ENCODE measurements at regions not wholly inside any gene's neighbourhood (a gene's known extent, or its start where the extent isn't known, plus 50 kb on each side); places are given as distances from the start of the nearest gene placed in this dataset.

DNA sequence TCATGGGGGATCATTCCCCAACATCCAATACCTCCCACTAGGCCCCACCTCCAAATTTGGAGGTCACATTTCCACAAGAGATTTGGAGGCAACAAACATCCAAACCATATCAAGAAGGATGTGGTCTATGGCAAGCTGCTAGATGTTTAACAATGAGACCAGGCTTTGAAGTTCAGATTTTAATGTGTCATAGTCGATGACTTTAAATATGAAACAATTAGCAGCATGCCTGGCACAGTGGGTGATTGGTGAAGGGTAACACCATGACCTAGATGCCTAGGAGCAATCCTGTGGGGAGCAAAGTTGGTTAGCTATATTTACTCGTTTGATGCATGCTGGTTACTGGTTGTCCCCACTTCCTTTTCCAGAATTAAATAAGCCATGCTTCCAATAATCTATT is 356.4 kb upstream of the VWC2 start:
- TF ChIP-seq, protein P1, sequence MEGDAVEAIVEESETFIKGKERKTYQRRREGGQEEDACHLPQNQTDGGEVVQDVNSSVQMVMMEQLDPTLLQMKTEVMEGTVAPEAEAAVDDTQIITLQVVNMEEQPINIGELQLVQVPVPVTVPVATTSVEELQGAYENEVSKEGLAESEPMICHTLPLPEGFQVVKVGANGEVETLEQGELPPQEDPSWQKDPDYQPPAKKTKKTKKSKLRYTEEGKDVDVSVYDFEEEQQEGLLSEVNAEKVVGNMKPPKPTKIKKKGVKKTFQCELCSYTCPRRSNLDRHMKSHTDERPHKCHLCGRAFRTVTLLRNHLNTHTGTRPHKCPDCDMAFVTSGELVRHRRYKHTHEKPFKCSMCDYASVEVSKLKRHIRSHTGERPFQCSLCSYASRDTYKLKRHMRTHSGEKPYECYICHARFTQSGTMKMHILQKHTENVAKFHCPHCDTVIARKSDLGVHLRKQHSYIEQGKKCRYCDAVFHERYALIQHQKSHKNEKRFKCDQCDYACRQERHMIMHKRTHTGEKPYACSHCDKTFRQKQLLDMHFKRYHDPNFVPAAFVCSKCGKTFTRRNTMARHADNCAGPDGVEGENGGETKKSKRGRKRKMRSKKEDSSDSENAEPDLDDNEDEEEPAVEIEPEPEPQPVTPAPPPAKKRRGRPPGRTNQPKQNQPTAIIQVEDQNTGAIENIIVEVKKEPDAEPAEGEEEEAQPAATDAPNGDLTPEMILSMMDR (IDR thresholded peaks at IDR 0.05) = no peak
- TF ChIP-seq, protein P2, sequence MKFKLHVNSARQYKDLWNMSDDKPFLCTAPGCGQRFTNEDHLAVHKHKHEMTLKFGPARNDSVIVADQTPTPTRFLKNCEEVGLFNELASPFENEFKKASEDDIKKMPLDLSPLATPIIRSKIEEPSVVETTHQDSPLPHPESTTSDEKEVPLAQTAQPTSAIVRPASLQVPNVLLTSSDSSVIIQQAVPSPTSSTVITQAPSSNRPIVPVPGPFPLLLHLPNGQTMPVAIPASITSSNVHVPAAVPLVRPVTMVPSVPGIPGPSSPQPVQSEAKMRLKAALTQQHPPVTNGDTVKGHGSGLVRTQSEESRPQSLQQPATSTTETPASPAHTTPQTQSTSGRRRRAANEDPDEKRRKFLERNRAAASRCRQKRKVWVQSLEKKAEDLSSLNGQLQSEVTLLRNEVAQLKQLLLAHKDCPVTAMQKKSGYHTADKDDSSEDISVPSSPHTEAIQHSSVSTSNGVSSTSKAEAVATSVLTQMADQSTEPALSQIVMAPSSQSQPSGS (CRISPR knock-in tag; IDR thresholded peaks at IDR 0.05; ENCODE audit: borderline replicate concordance, low read depth) = no peak
- TF ChIP-seq GABPB1 (CRISPR knock-in tag; IDR thresholded peaks at IDR 0.05) (no peak), TP53 (CRISPR knock-in tag; IDR thresholded peaks at IDR 0.05) (no peak), SOX15 (CRISPR knock-in tag; IDR thresholded peaks at IDR 0.05) (no peak), ZNF317 (CRISPR knock-in tag; IDR thresholded peaks at IDR 0.05; ENCODE audit: borderline replicate concordance, low read depth) (no peak)
